A549 (cell line): ENCODE measurements at regions not wholly inside any gene's neighbourhood (a gene's known extent, or its start where the extent isn't known, plus 50 kb on each side); places are given as distances from the start of the nearest gene placed in this dataset.

Source experiments
- ATAC-seq, 2 experiments: fragments of 200-7000 bp in 1 of 2; fragments of >200 bp in 1 of 2; cut with Nextera tagmentation in 1 of 2; cut with Tn5 transposase in 1 of 2; 3 replicates each; pipeline versions ENCODE4 v1.8.0 to v1.9.1; 2018 to 2020; ENCODE audit warnings: mild to moderate bottlenecking in 1 of 2, moderate library complexity in 1 of 2
- CTCF ChIA-PET: fragments of 300-600 bp; sonication (Branson Sonifier 250); formaldehyde crosslinking; extraction: SDS; loops from one replicate; lab custom pipeline; 2021; ENCODE audit warnings: antibody characterized with exemption, inconsistent platforms; lab: Yijun Ruan, JAX
- POLR2A ChIA-PET: fragments of 350-600 bp; formaldehyde crosslinking; extraction: SDS; loops from one replicate; lab custom pipeline; 2021; ENCODE audit warnings: antibody characterized with exemption, inconsistent platforms; lab: Yijun Ruan, JAX
- DNase-seq, 2 experiments: peaks; one replicate each; pipeline versions ENCODE4 v3.0.0 to v3.0.0-alpha.2; 2011 to 2016; ENCODE audit warnings: low read depth in 1 of 2, low spot score in 1 of 2
- FAIRE-seq: peaks from 2 replicates; lab custom pipeline; 2011; peaks lifted over from hg19 to GRCh38; lab: Jason Lieb, UNC
- H3K27ac ChIP-seq, 2 experiments: fragments of >200 bp; sonication (Bioruptor Twin); formaldehyde crosslinking; 3 replicates each; pipeline ENCODE4 v1.5.1; 2016 to 2017
- H3K4me1 ChIP-seq: fragments of >200 bp; sonication (Bioruptor Twin); formaldehyde crosslinking; 3 replicates; pipeline ENCODE4 v1.6.1; 2016
- H3K4me2 ChIP-seq: fragments of >200 bp; sonication (Bioruptor Twin); formaldehyde crosslinking; 3 replicates; pipeline ENCODE4 v1.6.1; 2016
- H3K4me3 ChIP-seq: fragments of >200 bp; sonication (Bioruptor Twin); formaldehyde crosslinking; 3 replicates; pipeline ENCODE4 v1.5.1; 2016
- H3K9me3 ChIP-seq: fragments of >200 bp; sonication (Bioruptor Twin); formaldehyde crosslinking; 3 replicates; pipeline ENCODE4 v1.6.1; 2016
- ATOH8 ChIP-seq: fragments of 250-450 bp; sonication (Bioruptor Pico); IDR thresholded peaks from 2 replicates; pipeline ENCODE4 v1.5.0; 2020; ENCODE audit warnings: low read depth, mild to moderate bottlenecking, moderate library complexity
- BHLHE40 ChIP-seq: IDR thresholded peaks from 2 replicates; pipeline ENCODE4 v1.6.1; 2012; ENCODE audit warnings: low read depth, low read length, inconsistent platforms
- CBX8 ChIP-seq: fragments of 200-600 bp; sonication (generic); IDR thresholded peaks from 2 replicates; pipeline ENCODE4 v1.6.1; 2016
- CEBPB ChIP-seq, 2 experiments: fragments of >200 bp in 1 of 2; sonication (Bioruptor Twin) in 1 of 2; formaldehyde crosslinking in 1 of 2; IDR thresholded peaks; 2 replicates each; pipeline ENCODE4 v1.6.1; 2012 to 2016
- CHD2 ChIP-seq: fragments of 150-350 bp; IDR thresholded peaks from 2 replicates; pipeline ENCODE4 v1.6.1; 2014; ENCODE audit warnings: low read length; ENCODE audit not compliant: partially characterized antibody
- ESRRA ChIP-seq: fragments of 150-350 bp; IDR thresholded peaks from 2 replicates; pipeline ENCODE4 v1.6.1; 2014; ENCODE audit warnings: mild to moderate bottlenecking, low read length, borderline replicate concordance
- FOSB ChIP-seq: fragments of 250-450 bp; sonication (Bioruptor Pico); IDR thresholded peaks from 2 replicates; pipeline ENCODE4 v1.5.0; 2020; ENCODE audit warnings: mild to moderate bottlenecking, moderate library complexity
- FOSL2 ChIP-seq, 2 experiments: fragments of 450-650 bp in 1 of 2; fragments of >200 bp in 1 of 2; sonication (Bioruptor Twin) in 1 of 2; formaldehyde crosslinking; IDR thresholded peaks; 2 replicates each; pipeline versions ENCODE4 v1.5.0 to v1.6.1; 2016 to 2020; ENCODE audit warnings: mild to moderate bottlenecking in 1 of 2, moderate library complexity in 1 of 2
- GATA3 ChIP-seq: IDR thresholded peaks from 2 replicates; pipeline ENCODE4 v1.6.1; 2012; ENCODE audit warnings: borderline replicate concordance
- HEYL ChIP-seq: fragments of 250-450 bp; sonication (Bioruptor Pico); IDR thresholded peaks from 2 replicates; pipeline ENCODE4 v1.8.0; 2021; ENCODE audit warnings: mild to moderate bottlenecking, moderate library complexity
- HMGXB4 ChIP-seq: fragments of 250-450 bp; sonication (Bioruptor Pico); IDR thresholded peaks from 2 replicates; pipeline ENCODE4 v1.5.0; 2021; ENCODE audit warnings: mild to moderate bottlenecking, moderate library complexity, borderline replicate concordance
- JUNB ChIP-seq: fragments of >200 bp; sonication (Bioruptor Twin); formaldehyde crosslinking; IDR thresholded peaks from 2 replicates; pipeline ENCODE4 v1.6.1; 2016
- MYC ChIP-seq: IDR thresholded peaks from 2 replicates; pipeline ENCODE4 v1.6.1; 2012; ENCODE audit warnings: mild to moderate bottlenecking, inconsistent platforms, low read length, improper control_type of control experiment, borderline replicate concordance
- NPAS2 ChIP-seq: fragments of 250-450 bp; sonication (Bioruptor Pico); IDR thresholded peaks from 2 replicates; pipeline ENCODE4 v1.8.0; 2022; ENCODE audit warnings: mild to moderate bottlenecking, moderate library complexity, borderline replicate concordance
- RAD21 ChIP-seq, 2 experiments: fragments of >200 bp in 1 of 2; sonication (Bioruptor Twin) in 1 of 2; formaldehyde crosslinking in 1 of 2; IDR thresholded peaks in 1 of 2; conservative IDR thresholded peaks in 1 of 2; 2 replicates in 1 of 2; 3 replicates in 1 of 2; pipeline ENCODE4 v1.6.1; 2012 to 2018; ENCODE audit warnings: inconsistent platforms in 1 of 2
- SREBF2 ChIP-seq: fragments of 450-650 bp; IDR thresholded peaks from 2 replicates; pipeline ENCODE4 v1.6.1; 2014; ENCODE audit warnings: mild to moderate bottlenecking, moderate library complexity
- TFCP2L1 ChIP-seq: fragments of 250-450 bp; sonication (Bioruptor Pico); IDR thresholded peaks from 2 replicates; pipeline ENCODE4 v1.5.0; 2021; ENCODE audit warnings: mild to moderate bottlenecking
- TP53 ChIP-seq: fragments of 250-450 bp; sonication (Bioruptor Pico); IDR thresholded peaks from 2 replicates; pipeline ENCODE4 v1.5.0; 2021; ENCODE audit warnings: mild to moderate bottlenecking, moderate library complexity
- ZFP36 ChIP-seq: fragments of 450-650 bp; IDR thresholded peaks from 2 replicates; pipeline ENCODE4 v1.6.1; 2014; ENCODE audit warnings: borderline replicate concordance; ENCODE audit not compliant: partially characterized antibody
- ZNF302 ChIP-seq: fragments of 250-450 bp; sonication (Bioruptor Pico); IDR thresholded peaks from 2 replicates; pipeline ENCODE4 v1.9.0; 2021; ENCODE audit warnings: inconsistent platforms, mild to moderate bottlenecking, moderate library complexity
- ZSCAN20 ChIP-seq: fragments of 250-450 bp; sonication (Bioruptor Pico); IDR thresholded peaks from 2 replicates; pipeline ENCODE4 v1.8.0; 2022; ENCODE audit warnings: mild to moderate bottlenecking, moderate library complexity
- WGBS: methylation state at CpG from one replicate; pipeline ENCODE4 v1.1.6; 2017; ENCODE audit errors: missing lambda C conversion rate; 5-methylcytosine and 5-hydroxymethylcytosine counted together

GRCh38 chr7:88363249-88363648 lies 56.6 kb upstream of the STEAP4 start:
- Histone ChIP-seq H3K9me3 (no peaks in the 10 kb centered on the region), H3K4me3 (no peak overlapping the region), H3K4me1 (no peaks in the 10 kb centered on the region), H3K27ac (no peak overlapping the region), H3K4me2 (no peak overlapping the region)
- ChIA-PET CTCF (interaction anchor here (1.5 kb wide), 1 partner anchor 120 kb away, joined by 4 read pairs; no protein-coding TSS in a partner anchor), POLR2A (no interaction called here)
- ATAC-seq = no peak
- 44% methylated on average over 7 of the region's 7 CpGs for WGBS
- FAIRE-seq = no peak
- TF ChIP-seq CEBPB (IDR thresholded peaks at IDR 0.05) (no peak), HEYL (no peak), SREBF2 (no peak), CBX8 (no peak), CHD2 (no peak), TFCP2L1 (CRISPR knock-in tag) (no peak), FOSB (CRISPR knock-in tag) (no peak), ZSCAN20 (no peak), ZNF302 (CRISPR knock-in tag) (no peak), TP53 (no peak), GATA3 (no peak), RAD21 (conservative IDR thresholded peaks at IDR 0.05 in 1 of 2, IDR thresholded peaks at IDR 0.05 in 1 of 2) (no peak), ESRRA (no peak)
- no peak for DNase-seq

GRCh38 chr7:88361357-88361756 lies 54.7 kb upstream of the STEAP4 start:
- ChIA-PET CTCF (interaction anchor here (0.6 to 0.9 kb wide), 2 partner anchors 119 to 404 kb away, joined by 3 read pairs; no protein-coding TSS in a partner anchor), POLR2A (no interaction called here)
- Histone ChIP-seq H3K4me1 (no peaks in the 10 kb centered on the region), H3K9me3 (no peaks in the 10 kb centered on the region), H3K4me3 (no peak overlapping the region), H3K4me2 (no peak overlapping the region), H3K27ac (no peak overlapping the region)
- WGBS = 31% methylated on average over 5 of the region's 5 CpGs
- DNase-seq = no peak
- no peak for FAIRE-seq
- no peak for ATAC-seq
- no peak for TF ChIP-seq FOSL2 (IDR thresholded peaks at IDR 0.05)
- no peak for TF ChIP-seq FOSL2 (CRISPR knock-in tag; IDR thresholded peaks at IDR 0.05)
- TF ChIP-seq CHD2 = no peak
- TF ChIP-seq FOSB (CRISPR knock-in tag) = no peak
- no peak for TF ChIP-seq ZFP36
- TF ChIP-seq ATOH8 (CRISPR knock-in tag) = no peak
- no peak for TF ChIP-seq NPAS2 (CRISPR knock-in tag)
- TF ChIP-seq BHLHE40 = no peak
- no peak for TF ChIP-seq MYC

GRCh38 chr7:88358881-88359280 lies 52.2 kb upstream of the STEAP4 start:
- DNase-seq = no peak
- H3K4me1 ChIP-seq = no peaks in the 10 kb centered on the region
- ATAC-seq = no peak
- TF ChIP-seq CBX8 = no peak
- no peak for TF ChIP-seq FOSL2 (IDR thresholded peaks at IDR 0.05)
- no peak for TF ChIP-seq FOSL2 (CRISPR knock-in tag; IDR thresholded peaks at IDR 0.05)
- no peak for TF ChIP-seq HMGXB4 (CRISPR knock-in tag)
- TF ChIP-seq ZSCAN20 = no peak
- no peak for TF ChIP-seq JUNB
- ChIA-PET CTCF (interaction anchor here (0.7 to 2.2 kb wide), 4 partner anchors 13 to 152 kb away, joined by 3 to 13 read pairs (median 4); no protein-coding TSS in a partner anchor), POLR2A (no interaction called here)
- H3K4me2 ChIP-seq = no peak overlapping the region
- FAIRE-seq = no peak
- H3K9me3 ChIP-seq = no peaks in the 10 kb centered on the region
- H3K4me3 ChIP-seq = no peak overlapping the region
- no peak overlapping the region for H3K27ac ChIP-seq
- WGBS = 25% methylated on average over 2 of the region's 2 CpGs
